Sigmoid colon (tissue), 6 donors: ENCODE measurements at regions not wholly inside any gene's neighbourhood (a gene's known extent, or its start where the extent isn't known, plus 50 kb on each side); places are given as distances from the start of the nearest gene placed in this dataset.

ENCODE experiments used
- DNase-seq: peaks from one replicate; pipeline ENCODE4 v3.0.0-alpha.2; 2019
- H3K27ac ChIP-seq, 4 donors: fragments of 200-600 bp; sonication (generic); one replicate each; pipeline ENCODE4 v1.5.1; 2016 to 2019; ENCODE audit warnings: mild to moderate bottlenecking in 1 of 4
- H3K27me3 ChIP-seq, 3 donors: fragments of 200-600 bp; sonication (generic); one replicate each; pipeline ENCODE4 v1.5.1; 2019; ENCODE audit warnings: mild to moderate bottlenecking in 1 of 3
- H3K36me3 ChIP-seq, 4 donors: fragments of 200-600 bp; sonication (generic); one replicate each; pipeline ENCODE4 v1.5.1; 2016 to 2019
- H3K4me1 ChIP-seq, 4 donors: fragments of 200-600 bp; sonication (generic); one replicate each; pipeline ENCODE4 v1.5.1; 2017 to 2019
- H3K4me3 ChIP-seq, 4 donors: fragments of 200-600 bp; sonication (generic); one replicate each; pipeline ENCODE4 v1.5.1; 2017 to 2019; ENCODE audit warnings: mild to moderate bottlenecking in 2 of 4, moderate library complexity in 1 of 4
- H3K9me3 ChIP-seq, 4 donors: fragments of 200-600 bp in 3 of 4; sonication (generic) in 3 of 4; one replicate each; pipeline versions ENCODE4 v1.5.1 to v1.6.1; 2013 to 2019
- CTCF ChIP-seq, 4 experiments: fragments of 450-650 bp in 3 of 4; fragments of 200-600 bp in 1 of 4; IDR thresholded peaks; one replicate each; pipeline ENCODE4 v1.5.1; 2016 to 2019; ENCODE audit warnings: antibody characterized with exemption in 4 of 4, mild to moderate bottlenecking in 3 of 4, moderate library complexity in 2 of 4
- EP300 ChIP-seq, 4 donors: sonication (generic); formaldehyde crosslinking; IDR thresholded peaks; one replicate each; pipeline ENCODE4 v1.6.1; 2017; ENCODE audit warnings: antibody characterized with exemption in 4 of 4
- POLR2A ChIP-seq, 2 donors: fragments of 450-650 bp; IDR thresholded peaks; one replicate each; pipeline ENCODE4 v1.6.1; 2016; ENCODE audit warnings: antibody characterized with exemption in 2 of 2, mild to moderate bottlenecking in 2 of 2, moderate library complexity in 2 of 2
- POLR2AphosphoS5 ChIP-seq, 4 donors: sonication (generic); formaldehyde crosslinking; IDR thresholded peaks; one replicate each; pipeline ENCODE4 v1.6.1; 2017; ENCODE audit warnings: antibody characterized with exemption in 4 of 4
- WGBS, 2 donors: extraction: QIAGEN DNeasy Blood & Tissue Kit; methylation state at CpG; one replicate each; pipeline ENCODE4 v1.1.7; 2013; 5-methylcytosine and 5-hydroxymethylcytosine counted together
- intact Hi-C: fragments of 100-400 bp; cut with DNase I; formaldehyde crosslinking; loops from one replicate; pipeline ENCODE4 v1.15.1; 2023
- donor health status: healthy with polysubstance abuse.
- donor health status: healthy.

DNA sequence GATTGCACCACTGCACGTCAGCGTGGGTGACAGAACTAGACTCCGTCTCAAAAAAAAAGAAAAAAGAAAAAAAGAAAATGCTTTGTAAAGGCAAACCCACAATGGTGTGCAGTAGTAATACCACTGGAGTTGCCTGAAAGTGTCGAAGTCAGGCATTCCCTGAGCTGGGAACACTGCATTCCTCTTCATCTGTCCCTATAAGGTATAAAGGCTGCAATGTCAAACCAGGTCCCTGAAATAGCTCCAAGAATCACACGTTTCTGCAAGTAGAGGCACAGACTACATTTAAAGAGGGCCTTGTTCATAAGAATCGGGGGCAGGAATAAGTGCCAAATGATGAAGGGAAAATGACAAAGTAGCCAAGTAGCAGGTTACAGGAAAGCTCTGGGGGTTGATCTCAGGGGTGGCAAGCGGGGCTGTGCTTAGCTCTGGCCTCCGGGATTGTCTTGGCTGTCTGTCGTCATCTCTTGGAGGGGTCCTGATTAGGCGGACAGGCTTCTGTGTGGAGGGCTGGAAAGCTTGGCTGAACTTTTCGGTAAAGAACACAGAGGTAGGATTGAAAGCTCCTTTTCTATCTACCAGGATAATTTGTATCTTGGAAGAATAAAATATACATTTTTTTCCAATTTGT is 109.1 kb downstream of the PFKFB3 start:
- no peaks in the 10 kb centered on the region for H3K4me1 ChIP-seq
- H3K36me3 ChIP-seq: no peaks in the 10 kb centered on the region
- H3K9me3 ChIP-seq: no peaks in the 10 kb centered on the region
- WGBS, 2 donors: 92 to 94% methylated on average over 11 of the region's 11 CpGs
- intact Hi-C loops: no loop called here
- H3K27me3 ChIP-seq: no peaks in the 10 kb centered on the region
- no peak for DNase-seq
- no peak overlapping the region for H3K27ac ChIP-seq
- H3K4me3 ChIP-seq: no peak overlapping the region
- TF ChIP-seq EP300 (IDR thresholded peaks at IDR 0.05) (no peak), POLR2A (IDR thresholded peaks at IDR 0.05) (no peak), POLR2AphosphoS5 (IDR thresholded peaks at IDR 0.05) (no peak), CTCF (IDR thresholded peaks at IDR 0.05) (no peak)

DNA sequence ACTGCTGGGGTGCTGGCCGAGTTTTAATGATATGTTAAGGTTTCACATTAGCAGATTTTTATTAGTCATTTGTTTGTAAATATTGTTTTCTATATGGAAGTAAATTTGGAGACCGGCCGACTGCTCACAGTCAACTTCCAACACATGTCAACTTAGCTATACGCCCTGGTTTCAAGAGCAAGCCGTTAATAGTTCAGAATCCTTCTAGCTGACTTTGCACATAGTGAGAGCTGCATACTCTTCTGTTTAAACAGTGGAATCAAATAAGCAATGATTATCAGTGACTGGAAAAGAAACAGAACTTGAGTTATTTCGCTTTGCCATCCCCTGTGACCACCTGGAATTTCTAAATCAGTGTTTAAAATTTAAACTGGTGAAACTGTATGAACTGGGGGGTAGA is 109.9 kb downstream of the PFKFB3 start:
- Histone ChIP-seq H3K36me3 (no peaks in the 10 kb centered on the region), H3K4me3 (no peak overlapping the region), H3K27me3 (no peaks in the 10 kb centered on the region), H3K9me3 (no peaks in the 10 kb centered on the region), H3K4me1 (no peaks in the 10 kb centered on the region), H3K27ac (no peak overlapping the region)
- TF ChIP-seq CTCF (IDR thresholded peaks at IDR 0.05): no peak
- WGBS, 2 donors: 85% methylated on average over 6 of the region's 6 CpGs
- intact Hi-C loops: no loop called here
- DNase-seq: no peak

GRCh38 chr10:6313111-6313895 is 110.6 kb downstream of the PFKFB3 start:
- Histone ChIP-seq H3K9me3 (no peaks in the 10 kb centered on the region), H3K36me3 (no peaks in the 10 kb centered on the region), H3K27ac (no peak overlapping the region), H3K27me3 (no peaks in the 10 kb centered on the region), H3K4me3 (no peak overlapping the region), H3K4me1 (no peaks in the 10 kb centered on the region)
- TF ChIP-seq POLR2AphosphoS5 (IDR thresholded peaks at IDR 0.05) (no peak), CTCF (IDR thresholded peaks at IDR 0.05) (no peak), EP300 (IDR thresholded peaks at IDR 0.05) (no peak), POLR2A (IDR thresholded peaks at IDR 0.05) (no peak)
- 87 to 91% methylated on average over 12 of the region's 12 CpGs for WGBS, 2 donors
- intact Hi-C loops: no loop called here
- DNase-seq: no peak

DNA sequence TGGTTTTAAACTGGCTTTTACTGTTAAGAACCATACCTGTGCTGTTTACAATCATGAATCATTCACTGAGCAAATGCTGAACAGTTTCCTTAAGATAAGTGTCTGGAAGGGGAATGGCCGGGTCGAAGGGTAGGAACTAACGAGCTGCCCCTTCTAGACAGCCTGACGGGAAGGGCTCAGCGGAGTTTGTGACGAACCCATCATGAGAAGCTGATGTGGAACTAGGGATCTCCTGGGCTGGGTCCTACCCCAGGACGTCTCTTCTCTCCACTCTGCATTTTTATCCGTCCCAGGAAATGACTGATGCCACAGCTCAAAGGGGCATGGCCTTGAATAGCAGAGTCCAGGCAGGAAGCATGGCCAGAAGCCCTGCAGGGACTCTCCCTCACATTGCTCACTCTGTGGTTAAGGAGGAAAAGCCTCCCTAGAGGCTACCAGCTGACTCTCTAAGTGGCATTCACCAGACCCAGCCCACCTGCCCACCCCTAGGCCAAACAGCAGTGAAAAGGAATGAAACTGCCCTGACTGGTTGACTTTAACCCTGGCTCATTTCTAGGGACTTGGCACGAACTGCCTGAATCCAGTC is 112.0 kb downstream of the PFKFB3 start:
- H3K36me3 ChIP-seq: no peaks in the 10 kb centered on the region

More for the DNA sequence above, 112.0 kb downstream of the PFKFB3 start:
- H3K4me3 ChIP-seq: no peak overlapping the region
- no peak overlapping the region for H3K27ac ChIP-seq
- H3K9me3 ChIP-seq: no peaks in the 10 kb centered on the region
- TF ChIP-seq POLR2AphosphoS5 (IDR thresholded peaks at IDR 0.05) (no peak), CTCF (IDR thresholded peaks at IDR 0.05) (no peak), EP300 (IDR thresholded peaks at IDR 0.05) (no peak), POLR2A (IDR thresholded peaks at IDR 0.05) (no peak)
- intact Hi-C loops: no loop called here
- no peaks in the 10 kb centered on the region for H3K27me3 ChIP-seq
- WGBS, 2 donors: 24 to 65% methylated on average over 9 of the region's 9 CpGs
- H3K4me1 ChIP-seq: no peaks in the 10 kb centered on the region
- DNase-seq: no peak
